Activated CD4-positive, alpha-beta T cell treated with anti-CD3 and anti-CD28 coated beads, Interleukin-2, amount 50 U/mL, for 24 hours (primary cell): ENCODE measurements at regions not wholly inside any gene's neighbourhood (a gene's known extent, or its start where the extent isn't known, plus 50 kb on each side); places are given as distances from the start of the nearest gene placed in this dataset.
A peak's percentile ranks its signal among the peaks of the same experiment; 100 is the strongest.

Experiments
- DNase-seq, 2 donors: peaks; one replicate each; pipeline ENCODE4 v3.0.0-alpha.2; 2020; ENCODE audit warnings: low read depth in 1 of 2, low spot score in 1 of 2

GRCh38 chr2:196224756-196225155 is 53.4 kb upstream of the STK17B start:
- no peak for DNase-seq

- DNase-seq, result no peak
These were observed 53.8 kb upstream of the STK17B start for GRCh38 chr2:196225213-196225612.

GRCh38 chr2:196226058-196226706 is 54.8 kb upstream of the STK17B start:
- no peak for DNase-seq

- DNase-seq, result no peak
These were observed 55.3 kb upstream of the STK17B start for GRCh38 chr2:196226707-196227065.

GRCh38 chr2:196229013-196229412 is 57.6 kb upstream of the STK17B start:
- DNase-seq, result no peak

GRCh38 chr2:196230061-196230854 is 58.9 kb upstream of the STK17B start:
- peak in 1 of 2 donors; percentile 32 for DNase-seq

- DNase-seq, result no peak
These were observed 61.8 kb upstream of the STK17B start for GRCh38 chr2:196233021-196233804.

- DNase-seq, result no peak
These were observed 62.6 kb upstream of the STK17B start for GRCh38 chr2:196233805-196234475.

GRCh38 chr2:196234672-196235071 is 63.3 kb upstream of the STK17B start:
- DNase-seq, result peak in 1 of 2 donors; percentile 55

- DNase-seq, result no peak
These were observed 67.5 kb upstream of the STK17B start for GRCh38 chr2:196238836-196239380.

- peak in 1 of 2 donors; percentile 68 for DNase-seq
These were observed 68.5 kb upstream of the STK17B start for GRCh38 chr2:196239622-196240587.

- no peak for DNase-seq
These were observed 69.8 kb upstream of the STK17B start for GRCh38 chr2:196241175-196241574.

- DNase-seq, result peak in 1 of 2 donors; percentile 37
These were observed 70.8 kb upstream of the STK17B start for GRCh38 chr2:196242131-196242620.

GRCh38 chr2:196244516-196244915 is 73.1 kb upstream of the STK17B start:
- no peak for DNase-seq

GRCh38 chr2:196244966-196245365 is 73.6 kb upstream of the STK17B start:
- DNase-seq, result no peak

GRCh38 chr2:196245378-196246140 is 74.2 kb upstream of the STK17B start:
- DNase-seq, result no peak

GRCh38 chr2:196247114-196247975 is 76.0 kb upstream of the STK17B start:
- no peak for DNase-seq

- no peak for DNase-seq
These were observed 76.5 kb upstream of the STK17B start for GRCh38 chr2:196247976-196248280.
